HepG2 (cell line): ENCODE measurements at regions not wholly inside any gene's neighbourhood (a gene's known extent, or its start where the extent isn't known, plus 50 kb on each side); places are given as distances from the start of the nearest gene placed in this dataset.

Experiments
- EP300 ChIP-seq, 3 experiments: sonication (generic) in 1 of 3; formaldehyde crosslinking in 1 of 3; IDR thresholded peaks; 2 replicates each; pipeline versions ENCODE4 v1.5.1 to v1.6.1; 2011 to 2020; ENCODE audit warnings: low read depth in 2 of 3, low read length in 2 of 3, borderline replicate concordance in 1 of 3, improper control_type of control experiment in 1 of 3, mild to moderate bottlenecking in 1 of 3, missing genetic modification reagents in 1 of 3, moderate library complexity in 1 of 3
- HNRNPK ChIP-seq: fragments of 200-400 bp; formaldehyde crosslinking; IDR thresholded peaks from 2 replicates; pipeline ENCODE4 v1.6.1; 2018; ENCODE audit warnings: low read length, low read depth, moderate library complexity, mild to moderate bottlenecking; ENCODE audit not compliant: poor library complexity, severe bottlenecking
- MXD4 ChIP-seq: IDR thresholded peaks from 2 replicates; pipeline ENCODE4 v1.6.1; 2016; ENCODE audit warnings: mild to moderate bottlenecking, missing biosample characterization, missing genetic modification reagents
- MYC ChIP-seq: sonication (generic); formaldehyde crosslinking; IDR thresholded peaks from 2 replicates; pipeline ENCODE4 v1.9.0; 2021; ENCODE audit warnings: missing genetic modification reagents, borderline replicate concordance
- RBM39 ChIP-seq: fragments of 200-400 bp; formaldehyde crosslinking; IDR thresholded peaks from one replicate; pipeline ENCODE4 v1.6.1; 2018; ENCODE audit warnings: antibody characterized with exemption, mild to moderate bottlenecking, low read depth, low read length; ENCODE audit not compliant: poor library complexity, severe bottlenecking
- SIN3A ChIP-seq: IDR thresholded peaks from 2 replicates; pipeline ENCODE4 v1.6.1; 2011; ENCODE audit warnings: low read depth, mild to moderate bottlenecking, control low read depth, low read length, borderline replicate concordance
- TAF1 ChIP-seq: sonication (generic); formaldehyde crosslinking; IDR thresholded peaks from 2 replicates; pipeline ENCODE4 v1.4.0; 2020; ENCODE audit warnings: missing genetic modification reagents
- ZNF672 ChIP-seq: sonication (generic); formaldehyde crosslinking; IDR thresholded peaks from 2 replicates; pipeline ENCODE4 v1.8.1; 2022; ENCODE audit warnings: missing genetic modification reagents
- TF ChIP-seq, protein P1 (sequence below): sonication (generic); formaldehyde crosslinking; IDR thresholded peaks from 2 replicates; pipeline ENCODE4 v1.5.0; 2020; ENCODE audit warnings: mild to moderate bottlenecking, missing genetic modification reagents, moderate library complexity
- TF ChIP-seq, protein P2 (sequence below): sonication (generic); formaldehyde crosslinking; IDR thresholded peaks from 2 replicates; pipeline ENCODE4 v1.4.0; 2020; ENCODE audit warnings: missing genetic modification reagents
- TF ChIP-seq, protein P3 (sequence below): sonication (generic); formaldehyde crosslinking; IDR thresholded peaks from 2 replicates; pipeline ENCODE4 v1.9.0; 2021; ENCODE audit warnings: missing genetic modification reagents, borderline replicate concordance

DNA sequence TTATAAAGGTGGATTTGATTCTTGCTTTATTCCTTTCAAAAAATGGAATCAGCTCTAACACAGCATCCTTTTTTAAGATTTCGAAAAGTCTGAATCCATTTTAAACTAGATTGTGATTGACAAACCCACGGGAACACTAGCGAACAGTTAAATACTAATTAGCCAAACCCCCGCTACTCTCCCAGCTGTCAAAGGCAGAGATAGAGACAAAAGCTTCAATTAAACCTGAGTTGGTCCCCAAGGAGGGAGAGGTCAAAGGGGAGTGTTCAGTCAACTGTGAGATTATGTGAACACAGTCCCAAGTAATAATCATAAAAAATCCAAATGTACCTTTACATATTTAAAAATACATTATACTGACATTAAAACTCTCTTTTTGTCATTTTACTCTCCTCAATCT is 65.7 kb upstream of the TBX20 start:
- no peak for TF ChIP-seq SIN3A
- TF ChIP-seq MYC: no peak
- TF ChIP-seq, protein P1, sequence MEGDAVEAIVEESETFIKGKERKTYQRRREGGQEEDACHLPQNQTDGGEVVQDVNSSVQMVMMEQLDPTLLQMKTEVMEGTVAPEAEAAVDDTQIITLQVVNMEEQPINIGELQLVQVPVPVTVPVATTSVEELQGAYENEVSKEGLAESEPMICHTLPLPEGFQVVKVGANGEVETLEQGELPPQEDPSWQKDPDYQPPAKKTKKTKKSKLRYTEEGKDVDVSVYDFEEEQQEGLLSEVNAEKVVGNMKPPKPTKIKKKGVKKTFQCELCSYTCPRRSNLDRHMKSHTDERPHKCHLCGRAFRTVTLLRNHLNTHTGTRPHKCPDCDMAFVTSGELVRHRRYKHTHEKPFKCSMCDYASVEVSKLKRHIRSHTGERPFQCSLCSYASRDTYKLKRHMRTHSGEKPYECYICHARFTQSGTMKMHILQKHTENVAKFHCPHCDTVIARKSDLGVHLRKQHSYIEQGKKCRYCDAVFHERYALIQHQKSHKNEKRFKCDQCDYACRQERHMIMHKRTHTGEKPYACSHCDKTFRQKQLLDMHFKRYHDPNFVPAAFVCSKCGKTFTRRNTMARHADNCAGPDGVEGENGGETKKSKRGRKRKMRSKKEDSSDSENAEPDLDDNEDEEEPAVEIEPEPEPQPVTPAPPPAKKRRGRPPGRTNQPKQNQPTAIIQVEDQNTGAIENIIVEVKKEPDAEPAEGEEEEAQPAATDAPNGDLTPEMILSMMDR (CRISPR knock-in tag): no peak
- TF ChIP-seq, protein P2, sequence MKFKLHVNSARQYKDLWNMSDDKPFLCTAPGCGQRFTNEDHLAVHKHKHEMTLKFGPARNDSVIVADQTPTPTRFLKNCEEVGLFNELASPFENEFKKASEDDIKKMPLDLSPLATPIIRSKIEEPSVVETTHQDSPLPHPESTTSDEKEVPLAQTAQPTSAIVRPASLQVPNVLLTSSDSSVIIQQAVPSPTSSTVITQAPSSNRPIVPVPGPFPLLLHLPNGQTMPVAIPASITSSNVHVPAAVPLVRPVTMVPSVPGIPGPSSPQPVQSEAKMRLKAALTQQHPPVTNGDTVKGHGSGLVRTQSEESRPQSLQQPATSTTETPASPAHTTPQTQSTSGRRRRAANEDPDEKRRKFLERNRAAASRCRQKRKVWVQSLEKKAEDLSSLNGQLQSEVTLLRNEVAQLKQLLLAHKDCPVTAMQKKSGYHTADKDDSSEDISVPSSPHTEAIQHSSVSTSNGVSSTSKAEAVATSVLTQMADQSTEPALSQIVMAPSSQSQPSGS: no peak
- no peak for TF ChIP-seq TAF1 (CRISPR knock-in tag)
- TF ChIP-seq RBM39: no peak
- TF ChIP-seq, protein P3, sequence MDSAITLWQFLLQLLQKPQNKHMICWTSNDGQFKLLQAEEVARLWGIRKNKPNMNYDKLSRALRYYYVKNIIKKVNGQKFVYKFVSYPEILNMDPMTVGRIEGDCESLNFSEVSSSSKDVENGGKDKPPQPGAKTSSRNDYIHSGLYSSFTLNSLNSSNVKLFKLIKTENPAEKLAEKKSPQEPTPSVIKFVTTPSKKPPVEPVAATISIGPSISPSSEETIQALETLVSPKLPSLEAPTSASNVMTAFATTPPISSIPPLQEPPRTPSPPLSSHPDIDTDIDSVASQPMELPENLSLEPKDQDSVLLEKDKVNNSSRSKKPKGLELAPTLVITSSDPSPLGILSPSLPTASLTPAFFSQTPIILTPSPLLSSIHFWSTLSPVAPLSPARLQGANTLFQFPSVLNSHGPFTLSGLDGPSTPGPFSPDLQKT (CRISPR knock-in tag): no peak
- no peak for TF ChIP-seq EP300 (IDR thresholded peaks at IDR 0.05; ENCODE audit: low read depth in 2 of 2, low read length in 2 of 2)
- no peak for TF ChIP-seq EP300 (CRISPR knock-in tag; IDR thresholded peaks at IDR 0.05; ENCODE audit: borderline replicate concordance)
- TF ChIP-seq HNRNPK: no peak
- no peak for TF ChIP-seq MXD4 (CRISPR knock-in tag)
- TF ChIP-seq ZNF672 (CRISPR knock-in tag): no peak
